ENCODE measurements at regions not wholly inside any gene's neighbourhood (a gene's known extent, or its start where the extent isn't known, plus 50 kb on each side); places are given as distances from the start of the nearest gene placed in this dataset.
A peak's percentile ranks its signal among the peaks of the same experiment; 100 is the strongest.
"Not testable (repeated sequence)": the region's sequence is repeated elsewhere in the genome, so short reads cannot be mapped to it uniquely, and the experiment has no call there.

GRCh38 chr7:38331853-38332595 lies 58.6 kb upstream of the TARP start:
- H3K27ac Mint-ChIP-seq; H3K4me3 Mint-ChIP-seq; H3K36me3 Mint-ChIP-seq (ENCODE audit: low read depth); H3K9me3 Mint-ChIP-seq; H3K27me3 Mint-ChIP-seq (ENCODE audit: low read depth): not testable (repeated sequence)
- peaks cover 32% of the 10 kb centered on the region for H3K4me1 Mint-ChIP-seq (ENCODE audit: low read depth)

GRCh38 chr7:38330861-38331621 lies 57.6 kb upstream of the TARP start:
- Mint-ChIP-seq H3K27ac (no peak overlapping the region), H3K4me1 (ENCODE audit: low read depth) (peaks cover 28% of the 10 kb centered on the region), H3K9me3 (no peaks in the 10 kb centered on the region), H3K36me3 (ENCODE audit: low read depth) (no peaks in the 10 kb centered on the region), H3K27me3 (ENCODE audit: low read depth) (no peaks in the 10 kb centered on the region), H3K4me3 (peak overlapping the region; percentile 21)

GRCh38 chr7:38330039-38330438 lies 56.6 kb upstream of the TARP start:
- Mint-ChIP-seq H3K4me3 (no peak overlapping the region), H3K36me3 (ENCODE audit: low read depth) (no peaks in the 10 kb centered on the region), H3K4me1 (ENCODE audit: low read depth) (peaks cover 19% of the 10 kb centered on the region), H3K27ac (peak overlapping the region; percentile 52), H3K9me3 (no peaks in the 10 kb centered on the region), H3K27me3 (ENCODE audit: low read depth) (no peaks in the 10 kb centered on the region)

- Mint-ChIP-seq H3K9me3 (no peaks in the 10 kb centered on the region), H3K27ac (no peak overlapping the region)
These were observed 55.9 kb upstream of the TARP start for GRCh38 chr7:38329340-38329739.

GRCh38 chr7:38328814-38329213 lies 55.4 kb upstream of the TARP start:
- H3K27me3 Mint-ChIP-seq (ENCODE audit: low read depth): no peaks in the 10 kb centered on the region
- H3K27ac Mint-ChIP-seq: no peak overlapping the region
- no peak overlapping the region for H3K4me3 Mint-ChIP-seq
- peaks cover 15% of the 10 kb centered on the region for H3K4me1 Mint-ChIP-seq (ENCODE audit: low read depth)
- H3K36me3 Mint-ChIP-seq (ENCODE audit: low read depth): no peaks in the 10 kb centered on the region
- H3K9me3 Mint-ChIP-seq: no peaks in the 10 kb centered on the region

More at GRCh38 chr7:38329340-38329739, 55.9 kb upstream of the TARP start:
- H3K27me3 Mint-ChIP-seq (ENCODE audit: low read depth): no peaks in the 10 kb centered on the region
- H3K4me1 Mint-ChIP-seq (ENCODE audit: low read depth): peaks cover 15% of the 10 kb centered on the region
- H3K36me3 Mint-ChIP-seq (ENCODE audit: low read depth): no peaks in the 10 kb centered on the region
- no peak overlapping the region for H3K4me3 Mint-ChIP-seq

GRCh38 chr7:38327637-38328036 lies 54.2 kb upstream of the TARP start:
- Mint-ChIP-seq H3K4me1 (ENCODE audit: low read depth) (peaks cover 15% of the 10 kb centered on the region), H3K4me3 (no peak overlapping the region)

More at GRCh38 chr7:38327637-38328036, 54.2 kb upstream of the TARP start:
- Mint-ChIP-seq H3K27me3 (ENCODE audit: low read depth) (no peaks in the 10 kb centered on the region), H3K27ac (no peak overlapping the region), H3K9me3 (no peaks in the 10 kb centered on the region), H3K36me3 (ENCODE audit: low read depth) (no peaks in the 10 kb centered on the region)

Measured in T-helper 1 cell treated with Interleukin-12 subunit alpha and Interleukin-12 subunit beta and Interleukin-4 antibody, amounts not matched to agents 30 μg/mL and 1 μg/mL, for 36 hours (primary cell).